ENCODE measurements at regions not wholly inside any gene's neighbourhood (a gene's known extent, or its start where the extent isn't known, plus 50 kb on each side); places are given as distances from the start of the nearest gene placed in this dataset.

DNA sequence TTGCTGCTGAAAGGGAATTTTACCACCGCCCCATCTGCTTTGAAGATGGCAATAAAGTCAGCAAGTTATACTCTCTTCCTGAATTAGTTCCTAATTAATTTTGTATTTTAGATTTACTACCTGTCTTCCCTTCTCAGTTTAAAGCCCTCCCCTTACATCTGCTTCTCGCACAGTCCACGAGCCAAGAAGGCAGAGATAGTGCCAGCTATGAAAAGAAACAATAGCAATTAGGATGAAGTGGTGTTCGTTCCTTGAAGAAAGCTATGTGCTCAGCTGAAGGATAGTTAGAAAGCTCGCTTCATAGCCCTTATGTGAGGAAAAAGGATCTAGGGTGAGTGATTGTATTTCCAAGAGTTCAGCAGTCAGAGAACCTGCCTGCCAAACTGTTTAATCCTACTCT lies 1678.8 kb upstream of the TENM3 start:
- no peak for TF ChIP-seq EZH2 (IDR thresholded peaks at IDR 0.05; ENCODE audit: borderline replicate concordance, low read depth, low read length, severe bottlenecking)
- TF ChIP-seq, protein P1, sequence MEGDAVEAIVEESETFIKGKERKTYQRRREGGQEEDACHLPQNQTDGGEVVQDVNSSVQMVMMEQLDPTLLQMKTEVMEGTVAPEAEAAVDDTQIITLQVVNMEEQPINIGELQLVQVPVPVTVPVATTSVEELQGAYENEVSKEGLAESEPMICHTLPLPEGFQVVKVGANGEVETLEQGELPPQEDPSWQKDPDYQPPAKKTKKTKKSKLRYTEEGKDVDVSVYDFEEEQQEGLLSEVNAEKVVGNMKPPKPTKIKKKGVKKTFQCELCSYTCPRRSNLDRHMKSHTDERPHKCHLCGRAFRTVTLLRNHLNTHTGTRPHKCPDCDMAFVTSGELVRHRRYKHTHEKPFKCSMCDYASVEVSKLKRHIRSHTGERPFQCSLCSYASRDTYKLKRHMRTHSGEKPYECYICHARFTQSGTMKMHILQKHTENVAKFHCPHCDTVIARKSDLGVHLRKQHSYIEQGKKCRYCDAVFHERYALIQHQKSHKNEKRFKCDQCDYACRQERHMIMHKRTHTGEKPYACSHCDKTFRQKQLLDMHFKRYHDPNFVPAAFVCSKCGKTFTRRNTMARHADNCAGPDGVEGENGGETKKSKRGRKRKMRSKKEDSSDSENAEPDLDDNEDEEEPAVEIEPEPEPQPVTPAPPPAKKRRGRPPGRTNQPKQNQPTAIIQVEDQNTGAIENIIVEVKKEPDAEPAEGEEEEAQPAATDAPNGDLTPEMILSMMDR (IDR thresholded peaks at IDR 0.05; ENCODE audit: borderline replicate concordance, extremely low read depth, low read length, poor library complexity, severe bottlenecking): no peak
